ENCODE measurements at regions not wholly inside any gene's neighbourhood (a gene's known extent, or its start where the extent isn't known, plus 50 kb on each side); places are given as distances from the start of the nearest gene placed in this dataset.

DNA sequence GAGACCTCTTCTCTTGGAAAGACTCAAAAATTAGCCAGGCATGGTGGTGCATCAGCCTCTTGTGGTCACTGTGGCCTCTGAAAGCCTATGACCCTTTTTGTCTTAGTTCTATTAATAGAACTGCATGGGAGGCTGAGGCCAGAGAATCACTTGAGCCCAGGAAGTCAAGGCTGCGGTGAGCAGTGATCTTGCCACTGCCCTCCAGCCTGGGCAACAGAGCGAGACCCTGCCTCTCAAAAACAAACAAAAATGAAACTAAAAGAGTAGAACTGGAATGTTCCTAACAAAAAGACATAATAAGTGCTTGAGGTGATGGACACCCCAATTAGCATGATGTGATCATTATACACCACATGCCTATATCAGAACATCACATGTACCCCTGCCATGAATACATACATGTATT is 197.0 kb upstream of the EEA1 start:
- ChIA-PET CTCF (interaction anchor here (2.1 kb wide), 1 partner anchor 29 kb away, joined by 5 read pairs; no protein-coding TSS in a partner anchor), POLR2A (no interaction called here)
- TF ChIP-seq, protein P1, sequence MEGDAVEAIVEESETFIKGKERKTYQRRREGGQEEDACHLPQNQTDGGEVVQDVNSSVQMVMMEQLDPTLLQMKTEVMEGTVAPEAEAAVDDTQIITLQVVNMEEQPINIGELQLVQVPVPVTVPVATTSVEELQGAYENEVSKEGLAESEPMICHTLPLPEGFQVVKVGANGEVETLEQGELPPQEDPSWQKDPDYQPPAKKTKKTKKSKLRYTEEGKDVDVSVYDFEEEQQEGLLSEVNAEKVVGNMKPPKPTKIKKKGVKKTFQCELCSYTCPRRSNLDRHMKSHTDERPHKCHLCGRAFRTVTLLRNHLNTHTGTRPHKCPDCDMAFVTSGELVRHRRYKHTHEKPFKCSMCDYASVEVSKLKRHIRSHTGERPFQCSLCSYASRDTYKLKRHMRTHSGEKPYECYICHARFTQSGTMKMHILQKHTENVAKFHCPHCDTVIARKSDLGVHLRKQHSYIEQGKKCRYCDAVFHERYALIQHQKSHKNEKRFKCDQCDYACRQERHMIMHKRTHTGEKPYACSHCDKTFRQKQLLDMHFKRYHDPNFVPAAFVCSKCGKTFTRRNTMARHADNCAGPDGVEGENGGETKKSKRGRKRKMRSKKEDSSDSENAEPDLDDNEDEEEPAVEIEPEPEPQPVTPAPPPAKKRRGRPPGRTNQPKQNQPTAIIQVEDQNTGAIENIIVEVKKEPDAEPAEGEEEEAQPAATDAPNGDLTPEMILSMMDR (IDR thresholded peaks at IDR 0.05; ENCODE audit: control extremely low read depth, extremely low read depth, low read depth, missing control alignments) = no peak

DNA sequence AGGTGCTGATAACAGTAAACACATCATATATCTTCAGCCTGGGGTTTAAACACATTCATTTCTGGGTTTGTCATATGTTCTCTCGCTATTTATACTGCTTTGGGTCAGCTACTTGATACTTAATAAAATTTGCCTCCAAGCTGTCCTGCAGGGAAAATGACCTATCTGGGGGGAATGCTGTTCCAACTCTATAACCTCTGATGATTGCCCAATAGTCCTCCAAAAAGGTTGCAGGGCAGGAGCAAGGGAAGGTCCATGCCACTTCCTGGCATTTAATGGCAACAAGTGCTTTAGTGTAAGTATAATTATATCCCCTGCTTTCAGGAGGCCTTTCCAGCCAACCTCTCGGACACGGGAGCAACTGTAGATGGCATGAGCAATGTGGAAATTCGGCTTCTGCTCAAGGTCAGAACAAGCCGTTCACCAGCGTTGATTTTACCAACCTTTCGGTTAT is 198.0 kb upstream of the EEA1 start:
- DNase-seq (ENCODE audit: extremely low spot score) = no peak
- ChIA-PET CTCF (interaction anchor here (0.7 to 2.1 kb wide), 3 partner anchors 11 to 34 kb away, joined by 3 to 5 read pairs (median 4); no protein-coding TSS in a partner anchor), POLR2A (no interaction called here)
- TF ChIP-seq, protein P1 (IDR thresholded peaks at IDR 0.05; ENCODE audit: control extremely low read depth, extremely low read depth, low read depth, missing control alignments) = no peak

More for the DNA sequence above, 197.0 kb upstream of the EEA1 start:
- DNase-seq (ENCODE audit: extremely low spot score) = no peak

DNA sequence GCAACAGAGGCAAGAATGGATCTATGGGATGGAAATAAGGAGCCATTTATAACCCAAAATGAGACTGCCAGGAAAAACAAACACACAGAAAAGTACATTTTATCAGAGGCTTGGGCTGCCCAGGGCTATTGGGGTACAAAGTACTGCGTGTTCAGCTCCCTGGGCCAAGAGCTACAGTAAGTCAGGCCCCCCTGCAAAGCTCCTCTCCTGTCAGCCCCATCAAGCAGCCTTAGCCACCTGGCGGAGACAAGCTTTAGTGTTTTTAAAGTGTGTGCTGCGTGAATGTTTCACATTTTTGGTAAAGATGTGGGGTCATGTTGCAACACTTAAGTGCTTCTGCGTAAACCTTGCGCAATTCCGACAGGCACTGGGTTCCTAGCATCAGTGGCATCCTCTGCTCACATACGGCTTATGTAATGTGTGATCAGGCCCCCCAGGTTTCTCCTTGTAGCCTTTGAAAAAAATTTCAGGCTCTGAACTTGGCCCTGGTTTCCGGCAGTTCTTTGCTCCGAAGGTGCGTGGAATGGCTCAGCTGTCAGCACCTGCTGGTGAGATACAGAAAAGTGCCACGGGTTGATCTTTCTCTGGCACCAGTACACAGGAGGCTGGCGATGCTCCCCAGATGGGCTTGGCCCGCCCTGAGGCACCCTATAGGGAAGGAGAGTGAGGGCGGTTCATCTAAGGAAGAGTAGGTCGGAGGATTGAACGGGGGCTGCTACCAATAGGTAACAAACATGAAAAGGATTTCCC is 198.7 kb upstream of the EEA1 start:
- DNase-seq (ENCODE audit: extremely low spot score) = no peak
- ChIA-PET CTCF (interaction anchor here (0.7 to 2.1 kb wide), 6 partner anchors 11 to 117 kb away, joined by 3 to 11 read pairs (median 4); no protein-coding TSS in a partner anchor), POLR2A (interaction anchor here (0.5 kb wide), 1 partner anchor 294 kb away, joined by 5 read pairs; no protein-coding TSS in a partner anchor)
- TF ChIP-seq, protein P1 (IDR thresholded peaks at IDR 0.05; ENCODE audit: control extremely low read depth, extremely low read depth, low read depth, missing control alignments) = no peak

DNA sequence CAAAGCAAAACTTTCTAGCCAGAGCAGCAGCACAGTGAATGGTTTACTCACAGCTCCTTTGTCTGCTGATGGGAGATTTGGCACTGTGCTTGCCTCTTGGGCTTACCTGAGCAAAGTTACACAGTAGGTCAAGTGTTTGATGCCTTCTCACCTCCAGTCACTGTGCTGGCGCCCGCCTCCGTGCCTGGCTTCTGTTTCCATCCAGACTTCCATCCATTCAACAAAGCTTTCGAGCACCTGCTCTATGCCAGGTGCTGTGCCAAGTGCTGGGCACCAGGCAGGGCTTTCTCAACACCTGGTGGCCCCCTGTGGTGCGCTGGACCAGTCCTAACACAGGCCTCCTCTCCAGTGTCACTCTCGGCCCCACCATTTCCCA is 199.2 kb upstream of the EEA1 start:
- TF ChIP-seq, protein P1 (IDR thresholded peaks at IDR 0.05; ENCODE audit: control extremely low read depth, extremely low read depth, low read depth, missing control alignments) = no peak
- ChIA-PET CTCF (interaction anchor here (1.2 to 1.9 kb wide), 5 partner anchors 11 to 116 kb away, joined by 3 to 11 read pairs (median 3); no protein-coding TSS in a partner anchor), POLR2A (no interaction called here)
- DNase-seq (ENCODE audit: extremely low spot score) = no peak

DNA sequence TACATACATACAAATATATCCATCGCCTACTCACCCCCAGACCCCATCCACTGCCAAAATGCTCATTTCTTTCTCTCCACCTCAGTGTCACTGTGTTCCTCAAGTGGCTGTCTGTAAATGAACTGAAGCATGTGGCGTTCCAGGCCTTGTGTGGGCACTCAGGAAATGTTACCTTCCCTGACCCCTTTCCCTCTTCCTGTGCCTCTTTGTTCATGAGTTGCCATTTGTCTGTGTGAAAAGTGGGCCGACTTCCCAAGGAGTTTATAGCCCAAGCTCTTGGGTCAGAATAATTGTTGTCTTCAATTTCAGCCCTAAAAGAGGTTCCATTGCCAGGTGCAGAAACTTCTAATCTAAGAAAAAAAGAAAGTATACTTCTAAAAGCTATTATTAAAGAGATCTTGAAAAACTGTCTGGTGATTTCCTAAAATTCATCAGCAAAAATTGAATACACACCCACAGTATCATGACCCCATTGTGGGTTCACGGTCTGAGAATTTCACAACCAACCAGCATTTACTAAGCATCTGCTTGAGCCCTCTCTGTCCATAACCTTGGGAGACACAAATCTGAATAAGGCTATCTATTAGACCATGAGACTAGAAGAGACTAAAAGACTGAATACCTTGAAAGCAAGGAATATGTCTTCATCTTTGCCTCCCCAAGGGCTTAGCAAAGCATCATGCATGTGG is 201.4 kb upstream of the EEA1 start:
- ChIA-PET CTCF (interaction anchor here (1.0 to 2.1 kb wide), 2 partner anchors 9 to 26 kb away, joined by 3 to 5 read pairs; no protein-coding TSS in a partner anchor), POLR2A (no interaction called here)
- DNase-seq (ENCODE audit: extremely low spot score) = no peak
- TF ChIP-seq, protein P1 (IDR thresholded peaks at IDR 0.05; ENCODE audit: control extremely low read depth, extremely low read depth, low read depth, missing control alignments) = no peak

DNA sequence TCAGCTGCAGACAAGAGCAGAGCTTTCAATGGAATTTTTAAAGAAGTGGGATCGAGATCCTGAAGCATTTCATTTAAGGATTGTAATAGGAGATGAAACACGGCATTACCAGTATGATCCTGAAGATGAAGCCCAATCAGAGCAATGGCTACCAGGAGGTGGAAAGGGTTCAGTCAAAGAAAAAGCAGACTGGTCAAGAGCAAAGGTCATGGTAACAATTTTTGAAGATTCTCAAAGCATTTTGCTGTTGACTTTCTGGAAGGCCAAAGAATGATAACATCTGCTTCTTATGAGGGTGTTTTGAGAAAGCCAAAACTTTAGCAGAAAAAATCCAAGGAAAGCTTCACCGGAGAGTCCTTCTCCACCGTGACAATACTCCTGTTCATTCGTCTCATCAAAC is 204.3 kb upstream of the EEA1 start:
- DNase-seq (ENCODE audit: extremely low spot score) = no peak
- ChIA-PET CTCF (no interaction called here), POLR2A (no interaction called here)
- TF ChIP-seq, protein P1 (IDR thresholded peaks at IDR 0.05; ENCODE audit: control extremely low read depth, extremely low read depth, low read depth, missing control alignments) = no peak

Data from GM10248 (cell line).